ENCODE measurements at regions not wholly inside any gene's neighbourhood (a gene's known extent, or its start where the extent isn't known, plus 50 kb on each side); places are given as distances from the start of the nearest gene placed in this dataset.
"Not testable (repeated sequence)": the region's sequence is repeated elsewhere in the genome, so short reads cannot be mapped to it uniquely, and the experiment has no call there.

- DNase-seq: not testable (repeated sequence)
Measured at GRCh38 chr13:18322821-18323220, 858.8 kb downstream of the TUBA3C start.

GRCh38 chr13:18319653-18320052 lies 862.0 kb downstream of the TUBA3C start:
- DNase-seq: not testable (repeated sequence)

- DNase-seq: not testable (repeated sequence)
Measured at GRCh38 chr13:18303240-18303813, 878.3 kb downstream of the TUBA3C start.

GRCh38 chr13:18300968-18301367 lies 880.7 kb downstream of the TUBA3C start:
- not testable (repeated sequence) for DNase-seq

DNA sequence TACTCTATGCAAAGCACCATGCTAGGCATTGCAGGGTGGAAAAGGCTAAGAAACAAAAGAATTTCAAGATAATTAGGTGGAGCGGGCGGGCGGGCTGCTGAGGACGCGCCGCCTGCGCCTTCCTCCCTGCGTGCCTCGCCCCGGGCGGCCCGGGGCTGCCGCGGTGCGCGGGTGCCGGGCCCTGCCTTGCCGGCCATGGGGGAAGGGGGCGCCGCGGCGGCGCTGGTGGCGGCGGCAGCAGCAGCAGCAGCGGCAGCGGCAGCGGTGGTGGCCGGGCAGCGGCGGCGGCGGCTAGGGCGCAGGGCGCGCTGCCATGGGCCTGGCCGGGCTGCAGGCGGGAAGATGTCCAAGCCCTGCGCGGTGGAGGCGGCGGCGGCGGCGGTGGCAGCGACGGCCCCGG lies 884.3 kb downstream of the TUBA3C start:
- not testable (repeated sequence) for DNase-seq

- not testable (repeated sequence) for DNase-seq
Measured at GRCh38 chr13:18296617-18297016, 885.0 kb downstream of the TUBA3C start.

DNA sequence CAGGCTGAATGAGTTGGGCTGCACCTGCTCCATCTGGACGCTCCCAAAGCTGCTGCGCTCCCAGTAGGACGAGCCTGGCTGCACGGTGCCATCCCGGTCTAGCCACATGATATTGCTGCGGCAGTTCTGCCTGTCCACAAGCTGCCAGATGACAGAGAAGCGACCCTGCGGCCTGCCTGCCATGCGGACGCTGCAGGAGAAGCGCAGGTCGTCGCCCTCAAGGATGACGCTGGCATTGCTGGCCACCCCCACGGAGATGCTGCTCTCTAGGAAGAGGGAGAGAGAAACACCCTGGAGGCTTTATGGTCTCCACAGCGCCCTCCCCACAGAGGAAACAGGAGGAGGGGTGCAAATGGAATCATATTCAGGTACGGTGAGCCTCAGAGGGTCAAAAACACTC lies 887.3 kb downstream of the TUBA3C start:
- not testable (repeated sequence) for DNase-seq

GRCh38 chr13:18286848-18287247 lies 894.8 kb downstream of the TUBA3C start:
- not testable (repeated sequence) for DNase-seq

DNA sequence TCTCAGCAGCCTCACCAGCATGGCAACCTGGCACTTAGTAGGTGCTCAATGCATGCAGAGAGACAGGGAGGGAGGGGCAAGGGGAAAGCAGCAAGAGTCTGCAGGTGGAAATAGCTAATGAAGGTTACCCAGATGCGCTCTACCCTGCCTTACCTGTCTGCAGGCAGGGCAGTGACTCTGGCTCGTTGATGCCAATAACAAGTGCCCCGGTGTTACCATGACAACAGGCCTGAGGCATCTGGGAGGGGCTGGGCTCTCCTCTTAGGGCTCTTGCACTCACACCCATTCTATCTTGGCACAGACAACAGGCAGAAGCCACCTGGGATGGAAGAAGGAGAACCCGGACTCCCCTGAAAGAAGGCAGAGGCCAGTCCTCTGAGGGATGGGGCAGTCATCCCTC lies 896.0 kb downstream of the TUBA3C start:
- not testable (repeated sequence) for DNase-seq

- DNase-seq: not testable (repeated sequence)
Measured at GRCh38 chr13:18284040-18284439, 897.6 kb downstream of the TUBA3C start.

- not testable (repeated sequence) for DNase-seq
Measured at GRCh38 chr13:18281829-18282597, 899.6 kb downstream of the TUBA3C start.

DNA sequence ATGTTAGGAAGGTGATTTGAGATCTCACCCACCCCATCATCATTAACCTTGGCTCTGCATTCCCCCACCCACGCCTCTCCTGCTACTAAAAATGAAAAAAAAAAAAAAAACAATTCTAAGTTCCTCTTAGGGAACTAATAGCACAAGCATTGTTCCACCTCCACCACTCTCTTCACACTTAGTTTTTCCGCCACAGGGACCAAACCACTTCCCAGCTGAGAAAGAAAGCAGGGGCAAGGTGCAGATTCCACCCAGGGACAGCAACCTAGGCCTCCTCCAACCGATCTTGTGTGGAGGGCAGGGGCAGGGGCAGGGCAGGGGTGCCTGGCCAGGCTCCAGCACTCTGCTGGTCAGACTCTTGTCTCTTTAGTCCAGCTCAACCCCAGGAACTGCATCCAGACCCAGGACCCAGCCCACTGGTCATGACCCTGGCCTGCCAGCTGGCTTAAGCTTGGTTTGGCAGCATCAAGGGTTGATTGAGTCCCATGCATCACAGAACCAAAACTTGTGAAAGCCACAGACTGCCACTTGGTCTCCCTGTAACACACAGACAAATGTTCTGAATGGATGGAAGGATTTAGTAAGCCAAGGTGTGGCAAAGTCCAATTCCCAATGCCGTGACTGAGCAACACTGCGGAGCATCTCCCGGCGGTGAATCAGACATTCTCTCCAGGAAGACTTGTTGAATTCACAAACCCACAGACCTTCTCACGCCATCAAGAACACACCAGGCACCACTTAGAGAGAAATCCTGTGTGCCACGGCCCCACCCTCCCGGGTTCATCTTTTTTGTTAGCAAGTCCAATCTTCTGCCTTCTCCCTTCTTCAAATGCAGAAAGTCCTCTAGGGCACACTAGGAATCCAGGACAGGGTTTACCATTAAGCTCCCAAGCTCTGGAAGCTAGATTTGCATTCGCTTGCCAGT lies 900.5 kb downstream of the TUBA3C start:
- not testable (repeated sequence) for DNase-seq

GRCh38 chr13:18279971-18280370 lies 901.7 kb downstream of the TUBA3C start:
- DNase-seq: not testable (repeated sequence)

GRCh38 chr13:18277372-18277771 lies 904.3 kb downstream of the TUBA3C start:
- not testable (repeated sequence) for DNase-seq

DNA sequence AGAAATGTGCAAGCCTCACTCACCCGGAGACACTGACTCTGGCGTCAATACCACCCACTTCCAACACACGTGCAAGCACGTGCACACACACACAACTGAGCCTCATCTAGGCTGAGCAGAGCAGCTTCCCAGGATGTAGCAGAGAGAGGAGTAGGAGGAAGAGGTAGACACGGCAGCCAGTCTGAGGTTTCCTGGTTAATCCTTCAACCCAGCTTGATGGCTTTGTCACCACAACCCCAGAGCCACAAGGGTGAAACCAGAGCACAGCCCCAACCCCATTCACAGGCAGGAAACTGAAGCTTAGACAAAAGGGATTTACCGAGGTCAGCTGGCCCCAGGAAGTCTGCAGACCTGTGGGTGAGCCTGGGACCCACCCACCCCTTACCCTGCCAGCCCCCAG lies 905.3 kb downstream of the TUBA3C start:
- not testable (repeated sequence) for DNase-seq

DNA sequence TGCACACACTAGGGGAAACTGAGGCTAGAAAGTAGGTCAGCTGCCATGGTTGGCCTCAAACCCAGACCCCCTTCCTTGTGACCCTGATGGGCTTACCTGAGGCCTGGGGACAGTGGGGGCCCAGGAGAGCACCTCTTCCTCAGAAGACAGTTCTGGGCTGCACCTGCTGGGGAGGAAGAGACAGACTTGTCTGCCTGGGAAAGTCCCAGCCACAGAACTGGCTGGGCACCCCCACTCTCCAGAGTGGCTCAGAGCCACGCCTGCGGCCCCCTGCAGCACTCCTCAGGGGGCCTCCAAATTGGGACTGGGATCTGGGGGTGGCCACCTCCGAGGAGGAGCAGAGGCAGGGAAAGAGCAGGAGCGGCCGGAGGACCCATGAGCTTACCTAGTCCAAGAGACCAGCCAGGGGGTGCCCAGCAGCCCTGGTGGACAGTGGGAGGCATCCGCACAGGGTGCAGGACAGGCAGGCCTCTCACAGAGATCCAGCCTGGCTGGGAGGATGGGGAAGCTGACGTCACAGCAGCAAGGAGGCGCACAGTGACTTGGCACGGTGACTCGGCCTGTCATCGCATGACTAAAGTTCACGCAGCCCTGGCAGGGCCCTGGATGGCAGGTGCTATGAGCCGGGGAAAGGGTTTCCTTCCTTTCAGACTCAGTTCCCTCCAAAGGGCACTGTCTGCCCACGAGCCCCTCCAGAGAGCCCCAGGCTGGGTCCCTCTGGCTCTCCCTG lies 907.7 kb downstream of the TUBA3C start:
- not testable (repeated sequence) for DNase-seq

DNA sequence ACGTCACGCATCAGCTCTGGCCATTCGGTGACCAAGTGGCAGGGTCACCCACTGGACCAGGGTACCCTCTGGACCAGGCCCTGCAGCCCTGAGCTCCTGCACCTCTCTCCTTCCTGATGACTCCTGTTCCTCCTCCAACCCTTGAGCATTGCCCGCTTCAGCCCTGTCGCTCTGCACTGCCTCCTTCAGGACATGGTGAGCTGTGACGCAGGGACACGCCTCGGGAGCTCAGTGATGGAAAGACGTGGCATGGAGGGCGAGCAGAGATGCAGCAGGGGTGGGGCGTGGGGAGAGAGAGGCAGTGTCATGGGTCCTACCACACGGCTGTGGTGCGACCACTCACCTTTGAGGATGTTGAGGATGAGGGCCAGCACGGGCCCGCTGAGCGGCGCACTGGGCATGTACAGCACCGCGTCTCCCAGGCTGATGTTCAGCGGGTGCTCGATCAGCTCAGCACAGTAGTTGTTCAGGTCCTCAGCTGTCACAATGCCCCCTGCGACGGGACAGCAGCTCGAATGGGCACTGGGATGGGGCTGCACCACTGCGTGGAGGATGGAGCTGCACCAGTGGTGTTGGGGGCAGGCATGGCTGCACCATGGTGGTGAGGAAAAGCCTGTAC lies 922.7 kb downstream of the TUBA3C start:
- not testable (repeated sequence) for DNase-seq

DNA sequence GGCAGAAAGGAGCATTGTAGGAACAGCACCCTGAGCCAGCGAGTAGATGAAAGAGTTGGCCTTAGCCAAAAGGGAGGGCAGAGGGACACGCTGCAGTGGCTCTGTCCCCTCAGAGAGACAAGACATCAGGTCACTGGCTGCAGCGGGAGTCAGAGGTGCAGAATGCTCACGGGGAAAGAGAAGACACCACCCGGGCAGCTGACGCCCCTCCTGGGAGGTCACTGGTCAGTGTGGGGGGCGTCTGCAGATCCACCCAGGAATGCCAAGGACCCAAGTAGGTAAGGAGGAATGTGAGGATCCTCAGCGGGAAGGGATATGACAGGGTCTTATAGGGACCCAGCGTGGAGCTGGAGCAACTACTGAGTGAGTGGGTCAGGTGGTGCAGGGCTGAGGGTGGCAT lies 923.9 kb downstream of the TUBA3C start:
- not testable (repeated sequence) for DNase-seq

DNA sequence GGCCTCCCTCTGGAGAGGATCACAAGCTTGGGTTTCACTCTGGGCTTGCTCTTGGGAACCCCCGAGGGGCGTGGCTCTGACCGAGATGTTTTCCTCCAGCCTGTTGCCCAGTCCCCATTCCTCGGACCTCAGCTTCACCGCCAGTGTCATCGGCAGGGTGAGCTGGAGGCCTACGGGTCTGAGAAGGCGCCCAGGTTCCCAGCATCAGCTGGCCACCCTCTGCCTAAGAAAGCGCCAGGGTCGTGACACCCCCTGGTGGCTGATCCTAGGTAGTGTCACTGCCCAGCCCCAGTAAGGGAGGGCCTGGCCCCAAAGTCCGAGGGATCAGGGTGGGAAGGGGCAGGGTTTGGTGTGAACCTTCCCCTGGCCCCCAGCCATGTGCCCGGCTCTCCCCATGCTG lies 928.8 kb downstream of the TUBA3C start:
- DNase-seq: not testable (repeated sequence)

- DNase-seq: not testable (repeated sequence)
Measured at GRCh38 chr13:18248533-18249240, 932.9 kb downstream of the TUBA3C start.

GRCh38 chr13:18240086-18240485 lies 941.5 kb downstream of the TUBA3C start:
- not testable (repeated sequence) for DNase-seq
